Smooth muscle cell of the brain vasculature (primary cell): ENCODE measurements at regions not wholly inside any gene's neighbourhood (a gene's known extent, or its start where the extent isn't known, plus 50 kb on each side); places are given as distances from the start of the nearest gene placed in this dataset.
"Not testable (repeated sequence)": the region's sequence is repeated elsewhere in the genome, so short reads cannot be mapped to it uniquely, and the experiment has no call there.

Experiments
- DNase-seq: peaks from one replicate; pipeline ENCODE4 v3.0.0-alpha.2; 2012; ENCODE audit warnings: low read depth, low spot score

- DNase-seq: no peak
Observed at GRCh38 chr3:74281705-74282104, 332.8 kb downstream of the CNTN3 start.

GRCh38 chr3:74273555-74274402, 340.7 kb downstream of the CNTN3 start:
- no peak for DNase-seq

GRCh38 chr3:74273091-74273490, 341.4 kb downstream of the CNTN3 start:
- DNase-seq: no peak

- no peak for DNase-seq
Observed at GRCh38 chr3:74271541-74271940, 342.9 kb downstream of the CNTN3 start.

- DNase-seq: no peak
Observed at GRCh38 chr3:74269689-74270088, 344.8 kb downstream of the CNTN3 start.

GRCh38 chr3:74268753-74269152, 345.7 kb downstream of the CNTN3 start:
- no peak for DNase-seq

- DNase-seq: peak; percentile 7
Observed at GRCh38 chr3:74267588-74268184, 346.8 kb downstream of the CNTN3 start.

GRCh38 chr3:74267131-74267530, 347.3 kb downstream of the CNTN3 start:
- no peak for DNase-seq

GRCh38 chr3:74265069-74265468, 349.4 kb downstream of the CNTN3 start:
- no peak for DNase-seq

- DNase-seq: no peak
Observed at GRCh38 chr3:74263031-74263430, 351.4 kb downstream of the CNTN3 start.

- DNase-seq: no peak
Observed at GRCh38 chr3:74233091-74233490, 381.4 kb downstream of the CNTN3 start.

GRCh38 chr3:74217467-74217866, 397.0 kb downstream of the CNTN3 start:
- no peak for DNase-seq

- no peak for DNase-seq
Observed at GRCh38 chr3:74214286-74214685, 400.2 kb downstream of the CNTN3 start.

- no peak for DNase-seq
Observed at GRCh38 chr3:74210739-74211138, 403.7 kb downstream of the CNTN3 start.

- no peak for DNase-seq
Observed at GRCh38 chr3:74200952-74201351, 413.5 kb downstream of the CNTN3 start.

- not testable (repeated sequence) for DNase-seq
Observed at GRCh38 chr3:74178664-74179063, 435.8 kb downstream of the CNTN3 start.

GRCh38 chr3:74173090-74173489, 441.4 kb downstream of the CNTN3 start:
- DNase-seq: no peak

- no peak for DNase-seq
Observed at GRCh38 chr3:74167926-74168325, 446.5 kb downstream of the CNTN3 start.

GRCh38 chr3:74165211-74165610, 449.2 kb downstream of the CNTN3 start:
- DNase-seq: no peak

GRCh38 chr3:74149466-74149865, 465.0 kb downstream of the CNTN3 start:
- no peak for DNase-seq

- no peak for DNase-seq
Observed at GRCh38 chr3:74145277-74145676, 469.2 kb downstream of the CNTN3 start.

- DNase-seq: no peak
Observed at GRCh38 chr3:74139648-74140047, 474.8 kb downstream of the CNTN3 start.

- DNase-seq: no peak
Observed at GRCh38 chr3:74137790-74138189, 476.7 kb downstream of the CNTN3 start.
